Effector memory CD4-positive, alpha-beta T cell (primary cell): ENCODE measurements at regions not wholly inside any gene's neighbourhood (a gene's known extent, or its start where the extent isn't known, plus 50 kb on each side); places are given as distances from the start of the nearest gene placed in this dataset.

Experiments
- DNase-seq, 3 donors: peaks; one replicate each; pipeline ENCODE4 v3.0.0-alpha.2; 2020
- H3K27ac ChIP-seq: 2 replicates; pipeline ENCODE4 v1.7.0; 2013; ENCODE audit warnings: mild to moderate bottlenecking, low read length, moderate library complexity; ENCODE audit not compliant: insufficient read depth, poor library complexity, severe bottlenecking
- H3K27me3 ChIP-seq: replicated peaks from 2 replicates; pipeline ENCODE4 v1.7.0; 2013; ENCODE audit warnings: mild to moderate bottlenecking, low read length; ENCODE audit not compliant: insufficient read depth, control insufficient read depth, poor library complexity, severe bottlenecking
- H3K36me3 ChIP-seq: 2 replicates; pipeline ENCODE4 v1.7.0; 2013; ENCODE audit warnings: mild to moderate bottlenecking, low read length, moderate library complexity; ENCODE audit not compliant: control insufficient read depth, insufficient read depth
- H3K4me1 ChIP-seq: 2 replicates; pipeline ENCODE4 v1.7.0; 2013; ENCODE audit warnings: low read length, mild to moderate bottlenecking; ENCODE audit not compliant: control insufficient read depth, insufficient read depth, poor library complexity, severe bottlenecking
- H3K4me3 ChIP-seq: 2 replicates; pipeline ENCODE4 v1.7.0; 2013; ENCODE audit warnings: low read length, low read depth, mild to moderate bottlenecking; ENCODE audit not compliant: insufficient read depth, poor library complexity, severe bottlenecking
- H3K9me3 ChIP-seq: 2 replicates; pipeline ENCODE4 v1.7.0; 2013; ENCODE audit warnings: mild to moderate bottlenecking, low read length, moderate library complexity; ENCODE audit not compliant: control insufficient read depth

DNA sequence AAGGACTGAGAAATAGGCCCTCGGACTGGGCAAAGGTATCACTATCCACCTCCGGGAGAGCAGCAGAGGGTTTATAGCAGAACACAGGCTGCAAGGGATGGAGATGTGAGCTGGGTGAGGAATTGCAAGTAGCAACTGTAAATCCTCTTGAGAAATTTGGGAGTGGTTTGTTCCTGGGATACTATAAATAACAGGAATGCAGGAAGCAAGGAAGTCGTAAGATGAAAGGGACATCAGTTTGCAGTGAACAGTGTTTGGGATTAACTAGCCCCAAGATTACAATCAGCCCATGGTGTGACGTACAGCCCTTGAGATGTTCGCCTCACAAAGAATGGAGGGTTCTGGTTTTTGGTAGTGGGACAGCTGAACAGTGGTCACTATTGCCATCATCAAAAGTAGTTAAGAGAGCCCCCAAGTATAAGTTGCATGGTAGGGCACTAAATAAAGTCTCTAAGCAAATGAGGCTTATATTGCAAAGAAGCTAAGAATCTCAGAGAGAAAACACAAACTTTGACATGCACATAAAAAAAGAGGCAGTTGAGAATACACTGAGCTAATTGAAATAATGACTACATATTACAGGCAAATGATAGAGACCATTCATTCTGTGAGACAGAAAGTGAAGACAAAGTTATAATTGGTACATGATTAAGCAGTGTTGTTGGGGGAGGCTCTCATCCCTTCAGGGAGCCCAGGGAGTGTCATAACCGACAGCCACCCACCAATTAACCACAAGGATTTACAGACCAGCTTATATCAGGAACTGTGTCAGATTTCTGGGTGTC lies 362.5 kb upstream of the ACVR2A start:
- no peak overlapping the region for H3K27ac ChIP-seq
- no peaks in the 10 kb centered on the region for H3K27me3 ChIP-seq
- no peaks in the 10 kb centered on the region for H3K4me1 ChIP-seq
- DNase-seq, result no peak
- no peaks in the 10 kb centered on the region for H3K36me3 ChIP-seq
- no peak overlapping the region for H3K4me3 ChIP-seq
- H3K9me3 ChIP-seq, result no peaks in the 10 kb centered on the region

DNA sequence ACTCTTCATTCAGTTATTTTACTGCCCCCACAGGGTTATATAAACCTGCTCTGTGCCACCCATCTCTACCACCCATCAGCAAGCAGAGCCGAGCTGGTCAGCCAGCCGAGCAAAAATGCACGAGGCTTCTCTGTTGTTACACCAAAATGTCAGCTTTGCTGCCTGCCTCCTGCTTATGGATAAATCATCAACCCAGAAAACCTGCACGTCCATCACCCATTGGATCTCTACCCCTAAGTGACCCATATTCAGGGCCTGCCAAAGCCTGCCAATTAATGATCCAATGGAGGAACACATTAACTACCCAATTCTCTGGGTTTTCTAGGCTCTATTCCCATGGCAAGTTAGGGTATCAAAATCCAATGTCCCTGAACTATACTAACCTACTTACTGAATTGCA lies 365.5 kb upstream of the ACVR2A start:
- no peaks in the 10 kb centered on the region for H3K36me3 ChIP-seq
- H3K27me3 ChIP-seq, result no peaks in the 10 kb centered on the region
- DNase-seq, result no peak
- no peak overlapping the region for H3K27ac ChIP-seq
- no peak overlapping the region for H3K4me3 ChIP-seq
- H3K4me1 ChIP-seq, result no peaks in the 10 kb centered on the region
- no peaks in the 10 kb centered on the region for H3K9me3 ChIP-seq

DNA sequence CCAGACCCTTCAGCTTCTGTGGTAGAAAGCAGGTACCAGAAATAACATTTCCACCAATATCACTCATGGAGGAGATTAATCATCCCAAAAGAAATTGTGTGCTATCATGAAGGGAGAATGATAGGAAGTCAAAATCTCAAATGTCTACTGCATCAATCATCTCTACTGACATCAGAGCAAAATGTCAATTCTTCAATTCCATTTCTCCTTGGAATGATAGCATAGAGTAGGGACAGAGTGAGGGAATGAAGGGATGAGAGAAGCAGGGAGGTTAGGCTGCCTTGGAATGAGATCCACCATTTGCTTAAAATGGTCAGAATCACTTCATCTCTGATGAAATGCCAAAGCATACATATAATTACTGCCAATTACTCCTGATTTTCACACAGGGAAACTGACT lies 371.8 kb upstream of the ACVR2A start:
- Histone ChIP-seq H3K27ac (no peak overlapping the region), H3K9me3 (no peaks in the 10 kb centered on the region), H3K4me1 (no peaks in the 10 kb centered on the region), H3K27me3 (no peaks in the 10 kb centered on the region), H3K4me3 (no peak overlapping the region), H3K36me3 (no peaks in the 10 kb centered on the region)
- DNase-seq, result no peak

DNA sequence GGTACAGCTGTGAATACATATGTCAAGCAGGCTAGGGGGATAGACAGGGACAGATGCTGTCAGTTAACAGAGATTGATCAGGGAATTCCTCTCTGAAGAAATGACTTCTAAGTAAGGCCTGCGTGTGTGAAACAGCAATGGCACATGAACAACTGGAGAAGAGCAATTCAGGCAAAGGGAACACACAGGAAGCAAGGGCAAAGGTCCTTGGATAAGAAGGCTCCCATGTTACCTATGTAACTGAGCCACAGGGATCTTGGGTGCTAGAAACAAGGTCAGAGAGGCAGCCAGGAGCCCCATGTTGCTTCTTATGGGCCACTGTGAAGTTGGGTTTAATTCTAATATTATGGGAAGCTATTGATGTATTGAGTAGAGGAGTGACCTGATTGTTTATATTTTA lies 373.7 kb upstream of the ACVR2A start:
- Histone ChIP-seq H3K27me3 (no peaks in the 10 kb centered on the region), H3K4me1 (no peaks in the 10 kb centered on the region), H3K4me3 (no peak overlapping the region), H3K36me3 (no peaks in the 10 kb centered on the region), H3K27ac (no peak overlapping the region), H3K9me3 (no peaks in the 10 kb centered on the region)
- DNase-seq, result no peak

DNA sequence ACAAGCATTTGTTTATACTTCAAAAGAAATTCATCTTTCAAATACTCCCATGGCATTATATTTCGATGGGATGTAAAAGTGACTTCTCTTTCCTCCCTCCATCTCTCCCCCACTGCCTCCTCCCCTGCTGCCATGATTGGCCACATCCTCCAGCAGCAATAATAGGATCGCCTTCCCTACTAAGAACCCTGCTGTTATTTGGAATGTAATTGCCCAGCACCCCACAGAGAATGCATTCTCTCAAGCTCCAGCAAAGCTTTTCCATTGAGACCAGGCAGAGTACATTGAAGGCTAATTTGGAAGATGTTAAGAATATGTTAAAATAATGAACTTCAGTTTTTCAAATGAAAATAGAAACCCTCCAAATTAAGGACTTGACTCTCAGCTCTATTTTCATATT lies 375.4 kb upstream of the ACVR2A start:
- no peak overlapping the region for H3K27ac ChIP-seq
- H3K9me3 ChIP-seq, result no peaks in the 10 kb centered on the region
- H3K36me3 ChIP-seq, result no peaks in the 10 kb centered on the region
- no peak for DNase-seq
- no peak overlapping the region for H3K4me3 ChIP-seq
- no peaks in the 10 kb centered on the region for H3K4me1 ChIP-seq
- H3K27me3 ChIP-seq, result no peaks in the 10 kb centered on the region

DNA sequence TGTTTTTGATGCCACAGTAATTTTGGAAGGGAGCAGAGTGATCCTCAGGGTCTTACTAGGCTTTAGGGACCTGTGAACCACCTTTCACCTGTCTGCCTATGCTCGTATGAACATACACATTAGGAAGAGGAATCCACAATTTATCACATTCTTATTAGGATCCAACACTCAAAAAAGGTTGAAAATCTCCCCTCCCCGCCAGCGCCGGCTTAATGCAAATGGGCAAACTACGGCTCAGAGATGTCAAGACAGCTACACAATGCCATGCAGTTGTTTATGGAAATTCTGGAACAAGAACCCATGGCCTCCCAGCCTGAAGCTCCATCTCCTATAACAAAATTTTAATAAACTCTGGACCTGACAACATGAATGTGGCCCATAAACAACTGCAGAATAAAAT lies 375.9 kb upstream of the ACVR2A start:
- DNase-seq, result no peak
- no peak overlapping the region for H3K27ac ChIP-seq
- H3K36me3 ChIP-seq, result no peaks in the 10 kb centered on the region
- H3K27me3 ChIP-seq, result no peaks in the 10 kb centered on the region
- no peak overlapping the region for H3K4me3 ChIP-seq
- H3K4me1 ChIP-seq, result no peaks in the 10 kb centered on the region
- H3K9me3 ChIP-seq, result no peaks in the 10 kb centered on the region

DNA sequence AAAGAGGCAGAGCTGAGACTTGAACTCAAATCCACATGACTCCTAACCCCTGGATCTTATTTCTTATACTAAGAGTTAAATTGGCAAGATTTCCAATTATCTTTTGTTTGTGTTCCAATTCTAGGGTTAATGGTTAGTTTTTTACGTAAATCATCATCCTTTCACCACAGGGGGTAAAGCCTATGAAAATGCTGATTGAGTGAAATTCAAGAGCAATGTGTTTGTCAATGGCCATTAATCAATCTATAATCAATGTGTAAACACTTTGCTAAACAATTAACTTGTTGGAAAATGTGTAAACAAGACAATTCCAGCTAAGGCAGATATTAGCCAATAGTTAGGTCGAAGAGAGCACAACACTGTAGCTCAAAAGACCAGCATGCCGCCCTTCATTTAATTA lies 376.5 kb upstream of the ACVR2A start:
- H3K4me3 ChIP-seq, result no peak overlapping the region
- H3K36me3 ChIP-seq, result no peaks in the 10 kb centered on the region
- no peak overlapping the region for H3K27ac ChIP-seq
- no peaks in the 10 kb centered on the region for H3K27me3 ChIP-seq
- H3K4me1 ChIP-seq, result no peaks in the 10 kb centered on the region
- H3K9me3 ChIP-seq, result no peaks in the 10 kb centered on the region
- DNase-seq, result no peak

DNA sequence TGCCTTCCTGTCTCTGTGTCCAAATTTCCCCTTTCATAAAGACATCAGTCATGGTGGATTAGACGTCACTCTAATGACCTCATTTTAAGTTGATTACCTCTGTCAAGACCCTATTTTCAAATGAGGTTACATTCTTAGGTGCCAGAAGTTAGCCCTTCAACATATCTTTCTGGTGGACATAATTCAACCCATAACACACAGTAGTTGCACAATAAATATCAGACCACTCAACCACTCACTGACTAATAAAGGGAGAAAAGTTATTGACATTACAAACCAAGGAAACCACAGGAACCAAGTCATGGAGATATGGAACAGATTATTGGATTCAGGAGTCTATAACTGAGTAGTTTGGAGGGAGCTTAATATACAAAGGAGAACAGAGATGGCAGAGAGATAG lies 377.4 kb upstream of the ACVR2A start:
- no peak overlapping the region for H3K4me3 ChIP-seq
- no peak for DNase-seq
- no peaks in the 10 kb centered on the region for H3K9me3 ChIP-seq
- no peaks in the 10 kb centered on the region for H3K36me3 ChIP-seq
- no peaks in the 10 kb centered on the region for H3K4me1 ChIP-seq
- no peak overlapping the region for H3K27ac ChIP-seq
- H3K27me3 ChIP-seq, result no peaks in the 10 kb centered on the region

DNA sequence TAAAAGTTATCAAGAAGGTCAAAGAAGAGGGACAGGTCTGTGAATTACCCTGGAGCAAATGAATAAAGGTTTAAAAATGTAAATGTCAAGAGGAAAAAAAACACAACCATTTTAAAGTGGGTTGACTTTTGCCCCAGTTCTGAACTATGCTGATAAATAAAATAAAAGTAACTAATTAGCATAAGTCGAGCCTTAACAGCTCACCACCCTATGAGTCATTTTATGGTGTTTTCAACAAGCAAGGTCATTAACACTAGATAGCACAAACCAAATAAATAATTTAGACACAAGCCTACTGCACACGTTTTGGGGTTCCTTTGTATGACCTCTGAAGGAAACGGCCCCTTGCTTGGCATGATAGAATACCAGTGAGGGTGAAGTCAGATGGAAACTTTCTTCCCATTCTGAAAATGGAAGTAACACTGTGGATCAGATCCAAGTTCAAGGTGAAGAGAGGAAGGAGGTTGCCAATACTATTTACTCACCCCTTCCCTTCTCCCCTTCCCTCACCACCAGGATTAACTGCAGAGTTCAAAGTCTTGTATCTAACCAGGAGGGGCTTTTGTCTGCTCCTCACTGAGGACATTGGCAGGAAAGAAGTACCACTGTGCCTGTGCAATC lies 380.0 kb upstream of the ACVR2A start:
- no peak overlapping the region for H3K4me3 ChIP-seq
- H3K4me1 ChIP-seq, result no peaks in the 10 kb centered on the region
- H3K9me3 ChIP-seq, result no peaks in the 10 kb centered on the region
- no peaks in the 10 kb centered on the region for H3K36me3 ChIP-seq
- no peak overlapping the region for H3K27ac ChIP-seq
- no peaks in the 10 kb centered on the region for H3K27me3 ChIP-seq
- no peak for DNase-seq

DNA sequence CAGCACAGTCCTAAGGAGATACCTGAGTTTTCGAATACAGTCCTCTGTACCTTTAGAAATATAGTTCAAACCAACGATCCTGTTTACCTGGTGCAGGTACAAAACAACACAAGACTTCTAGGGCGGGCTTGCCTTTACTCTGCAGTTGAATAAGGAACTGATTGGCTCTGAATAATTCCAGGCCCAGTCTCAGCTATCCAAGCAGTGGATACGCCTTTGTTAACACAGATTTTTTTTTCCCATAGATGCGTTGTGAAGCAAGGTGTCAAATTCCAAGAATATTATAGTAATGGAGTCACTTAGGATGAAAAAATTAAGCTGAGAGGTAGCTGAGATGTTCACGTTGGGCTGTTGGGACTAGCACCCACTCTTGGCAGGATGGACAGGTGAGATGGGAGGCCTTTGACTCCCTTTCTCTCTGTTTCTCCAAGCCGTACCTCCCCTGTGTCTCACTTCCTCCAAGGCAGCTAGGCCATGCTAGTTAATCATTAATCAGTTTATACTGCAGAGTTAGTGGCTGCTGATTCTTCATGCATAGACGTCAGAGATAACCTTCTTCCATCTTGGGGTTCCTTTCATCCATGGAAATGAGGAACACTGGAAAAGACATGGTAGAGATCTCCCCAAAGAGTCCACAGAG lies 380.8 kb upstream of the ACVR2A start:
- Histone ChIP-seq H3K27me3 (no peaks in the 10 kb centered on the region), H3K9me3 (no peaks in the 10 kb centered on the region), H3K4me1 (no peaks in the 10 kb centered on the region), H3K27ac (no peak overlapping the region), H3K36me3 (no peaks in the 10 kb centered on the region), H3K4me3 (no peak overlapping the region)
- DNase-seq, result no peak
